ENCODE measurements at regions not wholly inside any gene's neighbourhood (a gene's known extent, or its start where the extent isn't known, plus 50 kb on each side); places are given as distances from the start of the nearest gene placed in this dataset.

- Histone ChIP-seq H3K27ac (ENCODE audit: low read length) (no peak overlapping the region), H3F3A (ENCODE audit: insufficient read depth, low read length, poor library complexity, severe bottlenecking) (no peaks in the 10 kb centered on the region), H3K9me3 (ENCODE audit: low read length) (no peaks in the 10 kb centered on the region), H3K9ac (ENCODE audit: low read length) (no peak overlapping the region), H3K9me2 (ENCODE audit: insufficient read depth, low read length) (no peaks in the 10 kb centered on the region), H2AFZ (ENCODE audit: low read depth, low read length) (no peak overlapping the region), H3K36me3 (ENCODE audit: insufficient read depth, low read length) (no peaks in the 10 kb centered on the region), H4K20me1 (ENCODE audit: insufficient read depth) (no peaks in the 10 kb centered on the region), H3K79me2 (replicated peaks; ENCODE audit: insufficient read depth, low read length) (no peaks in the 10 kb centered on the region), H3K4me3 (ENCODE audit: low read length) (no peak overlapping the region), H3K27me3 (ENCODE audit: insufficient read depth, low read depth, low read length) (no peaks in the 10 kb centered on the region), H3K4me2 (ENCODE audit: low read length) (no peak overlapping the region)
- TF ChIP-seq MXI1 (conservative IDR thresholded peaks at IDR 0.05; ENCODE audit: poor library complexity, severe bottlenecking), result no peak
- no peak for TF ChIP-seq RAD21 (conservative IDR thresholded peaks at IDR 0.05)
- TF ChIP-seq EZH2 (IDR thresholded peaks at IDR 0.05; ENCODE audit: borderline replicate concordance, insufficient read depth, low read length, poor library complexity, severe bottlenecking), result no peak
- no peak for TF ChIP-seq POLR2AphosphoS5 (IDR thresholded peaks at IDR 0.05)
- no peak for TF ChIP-seq CTCF (IDR thresholded peaks at IDR 0.05; ENCODE audit: poor library complexity, severe bottlenecking)
- no peak for TF ChIP-seq TAF1 (IDR thresholded peaks at IDR 0.05; ENCODE audit: low read depth)
- no peak for TF ChIP-seq SMC3 (conservative IDR thresholded peaks at IDR 0.05; ENCODE audit: poor library complexity)
- no peak for TF ChIP-seq EP300 (conservative IDR thresholded peaks at IDR 0.05; ENCODE audit: poor library complexity, severe bottlenecking)
- no peak for TF ChIP-seq REST (IDR thresholded peaks at IDR 0.05; ENCODE audit: borderline replicate concordance)
Measured at GRCh38 chr15:31245135-31245689, 81.4 kb upstream of the KLF13 start.

- Histone ChIP-seq H3K36me3 (ENCODE audit: insufficient read depth, low read length) (no peaks in the 10 kb centered on the region), H2AFZ (ENCODE audit: low read depth, low read length) (no peak overlapping the region), H3K9me3 (ENCODE audit: low read length) (no peaks in the 10 kb centered on the region), H3K9ac (ENCODE audit: low read length) (no peak overlapping the region), H3K4me3 (ENCODE audit: low read length) (no peak overlapping the region), H3F3A (ENCODE audit: insufficient read depth, low read length, poor library complexity, severe bottlenecking) (no peaks in the 10 kb centered on the region), H3K9me2 (ENCODE audit: insufficient read depth, low read length) (no peaks in the 10 kb centered on the region), H3K79me2 (replicated peaks; ENCODE audit: insufficient read depth, low read length) (no peaks in the 10 kb centered on the region), H3K27me3 (ENCODE audit: insufficient read depth, low read depth, low read length) (no peaks in the 10 kb centered on the region), H3K27ac (ENCODE audit: low read length) (no peak overlapping the region), H3K4me2 (ENCODE audit: low read length) (no peak overlapping the region), H4K20me1 (ENCODE audit: insufficient read depth) (no peaks in the 10 kb centered on the region)
- TF ChIP-seq SMC3 (conservative IDR thresholded peaks at IDR 0.05; ENCODE audit: poor library complexity), result no peak
- no peak for TF ChIP-seq TAF1 (IDR thresholded peaks at IDR 0.05; ENCODE audit: low read depth)
- no peak for TF ChIP-seq RAD21 (conservative IDR thresholded peaks at IDR 0.05)
- TF ChIP-seq REST (IDR thresholded peaks at IDR 0.05; ENCODE audit: borderline replicate concordance), result no peak
- TF ChIP-seq POLR2AphosphoS5 (IDR thresholded peaks at IDR 0.05), result no peak
- TF ChIP-seq MXI1 (conservative IDR thresholded peaks at IDR 0.05; ENCODE audit: poor library complexity, severe bottlenecking), result no peak
- TF ChIP-seq CTCF (IDR thresholded peaks at IDR 0.05; ENCODE audit: poor library complexity, severe bottlenecking), result no peak
- no peak for TF ChIP-seq EP300 (conservative IDR thresholded peaks at IDR 0.05; ENCODE audit: poor library complexity, severe bottlenecking)
- no peak for TF ChIP-seq EZH2 (IDR thresholded peaks at IDR 0.05; ENCODE audit: borderline replicate concordance, insufficient read depth, low read length, poor library complexity, severe bottlenecking)
Measured at GRCh38 chr15:31245756-31246155, 80.9 kb upstream of the KLF13 start.
